Rectal smooth muscle tissue (tissue), 1 donor: ENCODE measurements at regions not wholly inside any gene's neighbourhood (a gene's known extent, or its start where the extent isn't known, plus 50 kb on each side); places are given as distances from the start of the nearest gene placed in this dataset.

Experiments used
- H3K27ac ChIP-seq: one replicate; pipeline ENCODE4 v1.7.0; 2013; ENCODE audit warnings: low read depth, low read length, inconsistent platforms
- H3K27me3 ChIP-seq: one replicate; pipeline ENCODE4 v1.7.0; 2013; ENCODE audit warnings: low read length; ENCODE audit not compliant: control insufficient read depth, insufficient read depth
- H3K36me3 ChIP-seq: one replicate; pipeline ENCODE4 v1.7.0; 2013; ENCODE audit warnings: low read length; ENCODE audit not compliant: control insufficient read depth, insufficient read depth
- H3K4me1 ChIP-seq: one replicate; pipeline ENCODE4 v1.7.0; 2013; ENCODE audit warnings: low read length; ENCODE audit not compliant: control insufficient read depth, insufficient read depth
- H3K4me3 ChIP-seq: one replicate; pipeline ENCODE4 v1.7.0; 2013; ENCODE audit warnings: low read length
- H3K9ac ChIP-seq: one replicate; pipeline ENCODE4 v1.7.0; 2013; ENCODE audit warnings: low read length

DNA sequence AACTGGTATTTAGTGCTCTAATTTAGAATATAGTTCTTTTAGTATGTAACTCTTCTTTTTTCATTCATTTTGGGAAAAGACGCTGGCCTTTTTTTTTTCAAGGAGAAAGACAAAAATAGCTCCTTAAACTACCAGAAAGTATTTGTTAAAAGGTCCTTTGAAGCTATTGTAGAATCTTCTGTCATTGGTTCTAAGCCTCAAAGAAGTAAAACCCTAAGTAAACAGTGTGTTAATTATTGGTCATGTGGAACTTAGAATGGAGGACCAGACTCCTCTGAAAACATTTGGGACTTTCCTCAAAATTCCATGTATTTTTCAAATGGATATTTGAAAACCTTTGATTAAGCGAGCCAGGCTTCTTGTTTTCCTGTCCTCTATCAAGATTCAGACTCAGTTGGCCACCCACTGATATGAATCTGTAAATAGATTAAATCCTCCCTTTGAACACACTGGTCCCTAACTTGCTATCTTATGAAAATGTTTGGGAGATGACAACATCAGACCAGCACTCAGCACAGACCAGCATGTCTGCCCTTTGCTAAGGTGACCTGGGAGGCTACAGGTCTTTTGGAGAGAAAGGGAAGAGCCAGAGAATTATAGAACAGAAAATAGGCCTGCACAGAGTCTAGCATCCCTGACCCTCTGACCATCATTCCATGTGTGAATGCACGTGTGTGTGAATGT is 120.3 kb upstream of the GATA6 start:
- Histone ChIP-seq H3K9ac (no peak overlapping the region), H3K27ac (no peak overlapping the region), H3K36me3 (no peaks in the 10 kb centered on the region), H3K4me1 (no peaks in the 10 kb centered on the region), H3K4me3 (no peak overlapping the region), H3K27me3 (no peaks in the 10 kb centered on the region)

DNA sequence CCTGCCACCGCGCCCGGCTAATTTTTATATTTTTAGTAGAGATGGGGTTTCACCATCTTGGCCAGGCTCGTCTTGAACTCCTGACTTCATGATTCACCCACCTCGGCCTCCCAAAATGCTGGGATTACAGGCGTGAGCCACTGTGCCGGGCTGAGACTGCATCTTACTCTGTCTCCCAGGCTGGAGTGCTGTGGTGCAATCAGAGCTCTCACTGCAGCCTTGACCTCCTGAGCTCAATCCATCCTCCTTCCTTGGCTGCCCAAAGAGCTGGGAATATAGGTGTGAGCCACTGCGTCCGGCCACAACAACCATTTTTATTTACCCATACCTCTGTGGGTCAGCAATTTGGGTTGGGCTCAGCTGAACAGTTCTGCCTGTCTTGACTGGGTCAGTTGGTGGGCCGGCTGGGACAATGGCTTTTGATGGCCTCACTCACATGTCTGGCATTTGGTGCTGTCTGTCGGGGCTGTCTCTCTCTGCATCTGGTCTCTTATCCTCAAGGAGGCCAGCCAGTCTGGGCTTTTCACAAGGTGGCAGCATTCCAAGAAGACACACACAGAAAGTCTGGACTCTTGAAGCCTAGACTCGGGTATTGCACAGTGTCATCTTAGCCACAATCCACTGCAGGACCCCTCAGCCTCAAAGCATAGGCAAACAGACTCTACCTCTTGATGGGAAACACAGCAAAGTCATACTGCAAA is 116.8 kb upstream of the GATA6 start:
- Histone ChIP-seq H3K36me3 (no peaks in the 10 kb centered on the region), H3K4me3 (no peak overlapping the region), H3K9ac (no peak overlapping the region), H3K27ac (no peak overlapping the region), H3K4me1 (no peaks in the 10 kb centered on the region), H3K27me3 (no peaks in the 10 kb centered on the region)

DNA sequence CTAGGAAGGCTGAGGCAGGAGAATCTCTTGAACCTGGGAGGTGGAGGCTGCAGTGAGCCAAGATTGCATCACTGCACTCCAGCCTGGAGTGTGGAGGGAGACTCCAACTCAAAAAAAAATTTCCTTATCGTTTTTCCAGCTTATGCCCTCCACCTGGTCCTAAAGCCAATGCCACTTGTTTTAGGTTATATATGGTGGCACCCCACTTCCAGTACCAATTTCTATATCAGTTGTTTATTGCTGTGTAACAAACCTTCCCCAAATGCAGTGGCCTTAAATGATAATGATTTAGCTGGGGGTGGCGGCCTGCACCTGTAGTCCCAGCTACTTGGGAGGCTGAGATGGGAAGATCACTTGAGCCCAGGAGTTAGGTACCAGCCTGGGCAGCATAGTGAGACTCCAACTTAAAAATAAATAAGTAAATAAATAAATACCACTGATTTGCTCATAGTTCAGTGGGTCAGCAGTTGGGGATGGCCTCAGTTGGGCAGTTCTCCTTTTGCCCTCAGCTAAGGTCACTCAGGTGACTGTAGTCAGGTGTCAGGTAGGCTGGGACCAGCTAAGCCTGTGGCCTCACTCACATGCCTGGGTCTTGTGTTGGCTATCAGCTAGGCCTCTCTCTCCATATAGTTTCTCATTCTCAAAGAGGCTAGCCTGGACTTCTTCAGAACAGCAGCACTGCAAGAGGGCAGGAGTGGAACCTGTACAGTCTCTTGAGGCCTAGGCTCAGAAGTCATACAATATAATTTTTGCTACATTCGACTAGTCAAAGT is 113.7 kb upstream of the GATA6 start:
- no peaks in the 10 kb centered on the region for H3K36me3 ChIP-seq
- H3K4me3 ChIP-seq: no peak overlapping the region
- no peak overlapping the region for H3K27ac ChIP-seq
- no peak overlapping the region for H3K9ac ChIP-seq
- no peaks in the 10 kb centered on the region for H3K4me1 ChIP-seq
- H3K27me3 ChIP-seq: no peaks in the 10 kb centered on the region

DNA sequence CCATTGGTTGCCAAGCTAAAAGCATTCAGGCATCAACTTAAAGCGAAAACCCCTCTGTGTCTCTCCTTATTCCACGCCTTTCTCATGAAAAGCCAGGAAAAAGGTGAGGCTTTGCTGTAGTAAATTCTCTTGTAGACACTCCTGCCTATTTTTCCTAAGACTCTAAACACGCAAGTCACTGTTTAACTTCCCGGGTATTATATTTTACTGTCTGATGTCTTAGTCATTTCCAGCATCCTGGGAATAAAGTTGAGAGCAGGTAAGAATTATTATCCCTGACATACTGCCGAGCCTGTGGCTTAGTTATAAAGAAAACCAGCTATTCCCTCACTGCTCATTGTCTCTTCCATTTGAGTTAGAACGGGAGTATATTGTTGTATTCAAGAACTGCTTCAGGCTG is 112.4 kb upstream of the GATA6 start:
- no peaks in the 10 kb centered on the region for H3K27me3 ChIP-seq
- no peak overlapping the region for H3K4me3 ChIP-seq
- H3K36me3 ChIP-seq: no peaks in the 10 kb centered on the region
- H3K27ac ChIP-seq: no peak overlapping the region
- no peaks in the 10 kb centered on the region for H3K4me1 ChIP-seq
- no peak overlapping the region for H3K9ac ChIP-seq

DNA sequence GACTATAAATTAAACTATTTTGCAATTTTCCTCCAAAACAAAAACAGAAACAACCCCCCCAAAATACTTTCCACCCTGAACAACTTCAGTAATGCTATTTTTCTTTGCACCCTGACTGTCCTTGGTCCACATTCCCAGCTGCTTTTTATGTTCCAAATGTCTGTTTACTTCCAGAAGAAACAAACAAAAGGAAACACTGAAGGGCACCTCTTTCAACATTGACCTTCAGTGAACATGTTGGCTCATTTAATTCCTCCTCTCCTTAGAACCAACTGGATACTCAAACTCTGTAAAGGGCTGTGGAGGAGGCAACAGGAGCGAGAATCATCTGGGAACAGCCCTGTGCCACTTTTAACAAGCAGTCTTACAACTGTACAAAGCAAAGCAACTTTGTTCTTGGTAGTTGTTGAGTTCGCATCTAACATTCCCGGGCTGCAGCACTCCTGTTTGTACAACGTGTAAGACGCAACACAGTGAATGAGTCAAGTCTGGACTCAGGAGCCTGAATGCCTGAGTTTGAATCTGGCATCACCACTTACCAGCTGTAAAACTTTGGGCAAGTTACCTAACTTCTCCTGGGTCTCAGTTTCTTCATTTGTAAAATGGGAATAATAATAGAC is 111.4 kb upstream of the GATA6 start:
- no peak overlapping the region for H3K27ac ChIP-seq
- no peak overlapping the region for H3K4me3 ChIP-seq
- H3K27me3 ChIP-seq: no peaks in the 10 kb centered on the region
- H3K4me1 ChIP-seq: no peaks in the 10 kb centered on the region
- no peaks in the 10 kb centered on the region for H3K36me3 ChIP-seq
- H3K9ac ChIP-seq: no peak overlapping the region

DNA sequence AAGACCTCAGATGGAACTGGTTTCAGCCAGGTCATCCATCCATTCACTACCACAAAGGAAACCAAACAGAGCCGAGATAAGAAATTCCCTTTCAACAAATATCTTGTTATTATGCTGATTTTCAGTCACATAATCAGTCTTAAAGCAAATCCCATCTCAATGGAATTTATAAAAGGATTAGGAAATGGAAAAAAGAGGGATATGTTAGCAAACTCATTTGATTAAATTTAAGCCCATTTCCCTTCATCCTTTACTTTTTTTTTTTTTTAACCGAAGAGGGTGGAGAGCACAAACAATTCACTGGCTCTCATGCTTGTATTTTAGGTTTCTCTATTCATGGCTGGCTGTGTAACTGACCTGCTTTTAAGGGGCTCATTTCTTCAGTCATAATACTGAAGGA is 109.0 kb upstream of the GATA6 start:
- no peak overlapping the region for H3K4me3 ChIP-seq
- H3K36me3 ChIP-seq: no peaks in the 10 kb centered on the region
- H3K9ac ChIP-seq: no peak overlapping the region
- no peak overlapping the region for H3K27ac ChIP-seq
- H3K27me3 ChIP-seq: no peaks in the 10 kb centered on the region
- H3K4me1 ChIP-seq: no peaks in the 10 kb centered on the region

DNA sequence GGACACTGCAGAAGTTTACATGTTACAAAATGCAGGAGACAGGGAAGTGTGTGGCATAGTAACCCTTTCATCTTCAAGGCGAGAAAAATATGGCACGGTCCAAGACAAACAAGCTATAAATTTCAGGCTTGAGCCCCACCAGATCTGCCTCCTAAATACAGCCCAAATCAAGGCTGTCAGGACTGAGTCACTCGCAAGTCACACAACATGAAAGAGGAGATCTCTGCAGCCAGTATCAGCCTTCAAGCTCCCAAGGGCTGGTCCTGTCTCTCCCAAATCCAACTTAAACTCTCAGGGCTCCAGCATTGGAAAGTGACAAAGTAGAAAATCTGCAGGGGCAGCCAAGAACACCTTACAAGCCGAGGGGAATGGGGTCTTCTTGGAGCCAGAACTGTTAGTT is 106.3 kb upstream of the GATA6 start:
- no peak overlapping the region for H3K4me3 ChIP-seq
- no peak overlapping the region for H3K9ac ChIP-seq
- no peaks in the 10 kb centered on the region for H3K36me3 ChIP-seq
- no peaks in the 10 kb centered on the region for H3K4me1 ChIP-seq
- H3K27me3 ChIP-seq: no peaks in the 10 kb centered on the region
- H3K27ac ChIP-seq: no peak overlapping the region

DNA sequence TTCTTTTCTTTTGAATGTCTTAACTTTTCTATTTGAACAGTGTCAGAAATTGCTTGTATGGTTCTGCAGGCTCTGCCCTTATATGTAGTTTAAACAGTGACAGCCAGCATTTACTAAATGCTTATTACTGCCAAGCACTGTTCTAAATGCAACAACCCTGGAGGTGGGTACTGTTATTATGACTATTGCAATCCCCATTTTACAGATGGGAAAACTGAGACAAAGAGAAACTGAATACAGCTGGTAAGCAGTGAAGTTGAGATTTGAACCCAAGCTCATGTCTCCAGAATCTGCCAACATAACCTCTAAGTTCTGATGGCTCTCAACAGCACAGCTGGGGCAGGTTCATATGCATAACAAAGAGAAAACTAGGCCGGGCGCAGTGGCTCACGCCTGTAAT is 105.7 kb upstream of the GATA6 start:
- H3K27me3 ChIP-seq: no peaks in the 10 kb centered on the region
- H3K36me3 ChIP-seq: no peaks in the 10 kb centered on the region
- no peak overlapping the region for H3K4me3 ChIP-seq
- no peaks in the 10 kb centered on the region for H3K4me1 ChIP-seq
- no peak overlapping the region for H3K9ac ChIP-seq
- H3K27ac ChIP-seq: no peak overlapping the region

DNA sequence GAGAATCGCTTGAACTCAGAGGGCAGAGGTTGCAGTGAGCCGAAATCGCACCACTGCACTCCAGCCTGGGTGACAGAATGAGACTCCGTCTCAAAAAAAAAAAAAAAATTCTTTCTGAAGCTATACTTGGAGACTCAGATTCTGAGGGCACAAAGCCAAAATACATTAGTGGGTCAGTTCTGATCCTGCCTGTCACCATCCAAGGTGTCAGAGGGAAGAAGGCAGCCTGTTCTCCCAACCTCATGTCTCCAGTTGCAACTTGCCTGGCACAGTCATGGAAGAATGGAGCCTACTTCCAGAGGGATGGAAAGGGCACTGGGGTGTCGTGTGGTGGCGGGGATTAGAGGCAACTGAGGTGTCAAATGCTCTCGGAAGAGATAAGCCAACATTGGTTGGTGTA is 104.8 kb upstream of the GATA6 start:
- Histone ChIP-seq H3K36me3 (no peaks in the 10 kb centered on the region), H3K27ac (no peak overlapping the region), H3K27me3 (no peaks in the 10 kb centered on the region), H3K4me1 (no peaks in the 10 kb centered on the region), H3K4me3 (no peak overlapping the region), H3K9ac (no peak overlapping the region)

DNA sequence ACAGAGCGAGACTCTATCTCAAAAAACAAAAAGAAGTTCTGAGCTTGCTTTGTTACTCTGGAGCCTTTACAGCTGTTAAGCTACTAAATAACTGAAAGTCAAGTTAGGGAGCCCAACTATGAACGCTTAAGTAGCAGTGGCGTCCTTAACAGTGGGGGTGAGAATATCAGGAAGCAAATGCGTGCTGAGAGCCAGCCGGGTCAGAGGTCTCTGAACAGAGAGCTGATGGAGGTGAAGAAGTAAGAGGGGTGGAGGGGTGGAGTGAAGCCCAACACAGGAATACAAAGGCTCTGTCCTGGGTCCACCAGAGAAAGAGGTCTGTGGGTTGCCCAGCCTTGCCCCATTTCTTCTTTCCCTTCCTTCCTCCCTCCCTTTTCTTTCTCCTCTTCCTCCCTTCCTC is 104.1 kb upstream of the GATA6 start:
- no peaks in the 10 kb centered on the region for H3K27me3 ChIP-seq
- no peaks in the 10 kb centered on the region for H3K4me1 ChIP-seq
- H3K27ac ChIP-seq: no peak overlapping the region
- no peaks in the 10 kb centered on the region for H3K36me3 ChIP-seq
- no peak overlapping the region for H3K9ac ChIP-seq
- H3K4me3 ChIP-seq: no peak overlapping the region

DNA sequence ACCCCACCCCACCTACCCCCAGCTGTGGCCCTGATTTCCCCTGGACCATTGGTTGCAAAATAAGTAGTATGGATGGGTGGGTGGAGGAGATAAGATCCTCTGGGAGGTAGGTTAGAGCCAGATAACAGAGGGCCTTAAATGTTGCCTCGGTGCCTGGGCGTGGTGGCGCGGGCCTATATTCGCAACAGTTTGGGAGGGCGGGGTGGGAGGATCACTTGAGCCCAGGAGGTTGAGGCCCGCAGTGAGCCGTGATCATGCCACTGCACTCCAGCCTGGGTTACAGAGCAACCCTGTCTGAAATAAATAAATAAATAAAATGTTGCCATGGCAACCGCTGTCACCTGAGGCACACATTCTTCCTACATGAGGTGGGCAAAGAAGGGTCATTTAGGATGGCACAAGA is 103.3 kb upstream of the GATA6 start:
- Histone ChIP-seq H3K27ac (no peak overlapping the region), H3K9ac (no peak overlapping the region), H3K36me3 (no peaks in the 10 kb centered on the region), H3K4me1 (no peaks in the 10 kb centered on the region), H3K4me3 (no peak overlapping the region), H3K27me3 (no peaks in the 10 kb centered on the region)

DNA sequence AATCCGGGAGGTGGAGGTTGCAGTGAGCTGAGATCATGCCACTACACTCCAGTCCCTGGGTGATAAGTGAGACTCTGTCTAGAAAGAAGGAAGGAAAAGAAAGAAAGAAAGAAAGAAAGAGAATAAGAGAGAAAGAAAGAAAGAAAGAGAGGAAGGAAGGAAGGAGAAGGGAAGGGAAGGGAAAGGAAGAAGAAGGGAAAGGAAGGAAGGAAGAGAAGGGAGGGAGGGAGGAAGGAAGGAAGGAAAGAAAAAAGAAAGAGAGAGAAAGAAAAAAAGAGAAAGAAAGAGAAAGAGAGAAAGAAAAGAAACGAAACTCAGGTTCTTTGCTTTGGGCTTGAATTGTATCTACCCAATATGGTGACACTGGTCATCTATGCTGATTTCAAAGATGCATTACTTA is 102.3 kb upstream of the GATA6 start:
- no peaks in the 10 kb centered on the region for H3K36me3 ChIP-seq
- H3K9ac ChIP-seq: no peak overlapping the region
- H3K27me3 ChIP-seq: no peaks in the 10 kb centered on the region
- H3K27ac ChIP-seq: no peak overlapping the region
- no peak overlapping the region for H3K4me3 ChIP-seq
- H3K4me1 ChIP-seq: no peaks in the 10 kb centered on the region
